GM18499 (cell line): ENCODE measurements at regions not wholly inside any gene's neighbourhood (a gene's known extent, or its start where the extent isn't known, plus 50 kb on each side); places are given as distances from the start of the nearest gene placed in this dataset.
"Not testable (repeated sequence)": the region's sequence is repeated elsewhere in the genome, so short reads cannot be mapped to it uniquely, and the experiment has no call there.

ENCODE experiments used
- ATAC-seq: cut with Tn5 transposase; IDR thresholded peaks from one replicate; pipeline ENCODE4 v1.9.1; 2021; ENCODE audit warnings: moderate number of reproducible peaks; ENCODE audit not compliant: insufficient read depth, unreplicated experiment

DNA sequence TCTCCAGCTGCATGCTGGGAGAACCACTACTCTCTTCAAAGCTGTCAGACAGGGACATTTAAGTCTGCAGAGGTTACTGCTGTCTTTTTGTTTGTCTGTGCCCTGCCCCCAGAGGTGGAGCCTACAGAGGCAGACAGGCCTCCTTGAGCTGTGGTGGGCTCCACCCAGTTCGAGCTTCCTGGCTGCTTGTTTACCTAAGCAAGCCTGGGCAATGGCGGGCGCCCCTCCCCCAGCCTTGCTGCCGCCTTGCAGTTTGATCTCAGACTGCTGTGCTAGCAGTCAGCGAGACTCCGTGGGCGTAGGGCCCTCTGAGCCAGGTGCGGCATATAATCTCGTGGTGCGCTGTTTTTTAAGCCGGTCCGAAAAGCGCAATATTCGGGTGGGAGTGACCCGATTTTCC lies 215.0 kb downstream of the STIM2 start:
- ATAC-seq, result not testable (repeated sequence)

DNA sequence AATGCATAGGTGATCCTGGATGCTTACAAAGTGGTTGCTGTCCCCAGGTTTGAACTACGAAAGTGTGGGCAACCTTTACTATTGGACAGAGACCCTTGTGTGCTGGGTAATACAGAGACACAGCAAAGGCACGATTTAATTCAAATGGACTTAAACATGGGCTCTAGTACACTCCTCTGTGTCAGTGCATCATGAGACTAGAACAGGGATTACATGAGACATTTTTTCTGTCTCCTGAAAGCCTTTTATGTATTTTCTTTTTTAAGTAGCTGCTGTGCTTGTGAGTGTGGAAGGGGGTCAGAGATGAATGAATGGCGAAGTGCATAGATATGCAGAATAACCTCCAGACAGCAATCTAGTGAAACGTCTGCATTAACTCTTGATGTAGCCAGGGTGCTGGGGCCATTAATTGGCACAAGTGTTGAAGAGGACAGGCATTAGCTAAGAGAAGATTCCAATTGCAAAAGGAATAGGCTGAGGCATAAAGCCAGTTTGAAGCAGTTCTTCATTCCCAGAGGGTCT lies 218.4 kb downstream of the STIM2 start:
- ATAC-seq, result no peak

DNA sequence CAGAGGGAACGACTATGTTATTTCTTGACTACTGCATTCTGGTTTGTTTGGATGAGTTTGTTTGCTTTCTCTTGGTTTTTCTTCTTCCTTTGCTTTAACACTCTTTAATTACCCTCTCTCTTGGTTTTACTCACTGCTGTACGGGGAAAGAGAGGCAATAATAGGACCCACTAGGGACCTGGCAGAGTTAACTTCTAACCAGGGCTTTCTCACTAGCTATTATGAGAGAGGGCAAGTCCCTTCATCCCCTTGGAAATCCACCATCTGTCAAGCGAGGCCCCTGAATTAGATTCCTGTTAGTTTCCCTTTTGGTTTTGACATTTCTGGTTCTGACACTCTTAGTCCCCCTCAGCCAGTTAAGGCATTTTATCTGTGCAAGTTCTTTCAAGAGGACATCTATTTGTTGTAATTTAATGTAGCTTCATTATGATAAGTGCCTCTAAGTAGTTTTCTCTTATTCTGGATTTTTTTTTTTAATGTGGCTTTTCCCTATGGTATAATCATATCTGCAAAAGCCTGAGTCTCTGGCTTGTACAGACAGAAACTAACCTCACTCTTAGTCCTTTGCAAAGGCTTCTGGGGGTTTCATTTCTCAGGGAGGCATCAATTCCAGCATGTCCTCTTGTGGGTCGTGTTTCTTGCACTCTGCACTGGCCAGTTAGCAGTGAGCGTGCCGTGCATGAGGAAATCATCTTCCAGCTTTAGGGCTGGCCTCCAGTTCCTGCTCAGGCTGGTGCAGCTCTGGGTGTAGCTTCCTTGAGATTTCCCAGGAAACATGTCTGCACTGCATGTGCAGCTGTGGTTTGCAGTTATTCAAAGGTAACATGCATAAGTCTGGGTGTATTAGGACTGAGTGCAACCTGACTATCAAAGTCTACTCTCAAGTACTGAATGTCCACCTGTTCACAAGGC lies 221.3 kb downstream of the STIM2 start:
- ATAC-seq, result no peak

DNA sequence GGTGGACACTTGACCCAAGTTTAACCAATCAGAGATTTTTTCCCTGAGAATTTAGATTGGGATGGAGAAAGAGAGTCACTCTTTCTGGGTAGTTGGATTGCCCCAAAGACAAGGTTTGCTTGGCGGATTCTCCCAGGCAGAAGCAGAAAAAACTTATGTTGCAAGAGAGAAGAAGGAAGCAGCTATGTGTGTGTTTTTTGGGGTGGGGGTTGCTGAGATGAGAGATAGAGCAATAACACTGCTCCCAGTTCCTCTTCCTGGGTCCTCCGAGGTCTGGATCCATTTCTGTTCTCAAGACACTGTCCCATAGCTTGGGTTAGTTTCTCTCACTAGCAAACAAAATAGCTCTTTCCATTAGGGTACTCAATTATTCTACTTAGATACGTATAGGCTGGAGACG lies 222.1 kb downstream of the STIM2 start:
- ATAC-seq, result no peak

DNA sequence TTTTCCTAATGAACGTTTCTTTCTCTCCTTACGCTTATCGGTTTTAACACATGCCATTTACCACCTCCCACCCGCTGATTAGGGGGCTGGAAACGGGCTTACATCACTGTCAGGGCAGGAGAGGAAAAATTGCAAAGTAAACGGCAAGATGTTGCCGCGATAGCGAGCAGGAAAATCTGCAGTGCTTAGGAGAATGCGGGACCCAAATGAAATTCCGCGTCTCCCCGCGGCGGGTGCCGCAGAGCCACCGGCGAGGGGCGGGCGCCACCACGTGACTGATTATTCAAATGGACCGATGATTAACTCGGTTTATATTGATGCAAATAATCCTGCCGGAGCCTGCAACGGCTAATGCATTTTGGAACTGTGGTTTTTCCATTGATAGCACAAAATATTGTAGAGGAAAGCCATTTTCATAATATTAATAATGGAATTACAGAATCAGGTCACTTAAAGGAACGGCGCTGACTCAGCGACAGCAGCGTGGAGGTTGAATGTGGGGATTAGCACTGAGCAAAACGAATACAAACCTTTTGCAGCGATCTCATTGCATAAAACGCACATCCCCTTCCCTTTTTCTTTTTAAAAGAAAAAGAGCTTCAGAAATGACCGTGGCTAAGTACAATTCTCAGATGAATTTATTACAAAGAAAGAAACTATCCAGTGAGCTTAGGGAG lies 224.2 kb downstream of the STIM2 start:
- no peak for ATAC-seq

DNA sequence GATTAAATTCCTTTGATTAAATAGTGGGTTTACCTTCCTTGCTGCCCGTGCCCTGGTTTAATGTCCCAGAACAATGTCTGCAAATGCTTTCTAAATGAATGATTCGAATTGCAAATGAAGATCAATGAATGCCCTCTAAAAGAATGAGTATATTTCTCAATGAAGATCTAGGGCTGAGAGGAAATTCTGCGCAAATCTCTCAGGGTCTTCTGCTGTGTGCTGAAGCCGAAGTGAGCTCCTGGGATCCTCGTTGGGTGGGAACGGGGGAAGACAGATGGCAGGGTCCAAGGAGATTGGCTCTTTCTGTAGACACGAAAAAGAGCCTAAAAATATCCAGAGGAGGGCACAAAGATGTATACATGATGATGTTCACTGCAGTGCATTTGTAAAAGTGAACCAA lies 224.8 kb downstream of the STIM2 start:
- ATAC-seq, result no peak

DNA sequence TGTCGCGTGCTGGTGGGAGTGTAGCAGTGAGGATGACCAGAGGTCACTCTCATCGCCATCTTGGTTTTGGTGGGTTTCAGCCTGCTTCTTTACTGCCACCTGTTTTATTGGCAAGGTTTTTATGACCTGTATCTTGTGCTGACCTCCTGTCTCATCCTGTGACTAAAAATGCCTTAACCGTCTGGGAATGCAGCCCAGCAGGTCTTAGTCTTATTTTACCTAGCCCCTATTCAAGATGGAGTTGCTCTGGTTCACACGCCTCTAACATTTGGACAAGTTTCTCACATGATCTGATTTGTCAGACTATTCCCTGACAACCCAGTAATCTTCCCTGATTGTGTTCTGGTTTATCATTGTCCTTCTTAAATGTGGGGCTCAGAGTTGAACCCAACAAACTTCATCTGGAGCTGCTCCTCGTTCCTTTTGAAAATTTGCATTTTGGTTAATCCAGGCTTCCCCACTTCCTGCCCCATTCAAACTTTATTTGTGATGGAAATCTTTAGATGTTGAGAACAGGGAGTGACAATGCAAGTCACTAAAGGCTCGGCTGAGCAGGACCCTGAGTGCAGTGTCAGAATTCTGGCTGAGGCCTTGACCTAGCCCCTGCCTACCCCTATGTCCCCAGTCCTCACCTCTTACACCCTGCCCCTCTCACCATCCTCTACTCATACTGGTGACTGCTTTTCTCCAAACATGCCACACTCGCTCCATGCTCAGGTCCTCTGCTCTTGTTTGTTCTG lies 226.8 kb downstream of the STIM2 start:
- no peak for ATAC-seq

DNA sequence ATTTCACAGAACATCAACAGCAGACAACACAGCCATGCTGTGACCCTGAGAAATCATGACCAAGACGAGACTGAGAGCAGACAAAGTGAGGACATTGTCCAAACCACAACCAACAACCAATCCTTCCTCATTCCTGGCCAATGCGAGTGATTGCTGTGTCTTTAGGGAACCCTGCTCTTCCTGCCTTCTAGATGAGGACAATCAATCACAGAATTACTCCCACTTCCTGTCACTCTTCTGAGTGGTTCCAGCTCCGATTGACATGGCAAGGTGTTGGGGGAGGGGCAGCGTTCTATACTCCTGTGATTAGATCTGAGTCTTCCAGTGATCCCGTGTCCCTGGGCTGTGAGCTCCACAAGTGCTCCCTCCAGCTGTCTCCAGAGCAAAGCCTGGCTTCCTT lies 227.8 kb downstream of the STIM2 start:
- ATAC-seq, result no peak

DNA sequence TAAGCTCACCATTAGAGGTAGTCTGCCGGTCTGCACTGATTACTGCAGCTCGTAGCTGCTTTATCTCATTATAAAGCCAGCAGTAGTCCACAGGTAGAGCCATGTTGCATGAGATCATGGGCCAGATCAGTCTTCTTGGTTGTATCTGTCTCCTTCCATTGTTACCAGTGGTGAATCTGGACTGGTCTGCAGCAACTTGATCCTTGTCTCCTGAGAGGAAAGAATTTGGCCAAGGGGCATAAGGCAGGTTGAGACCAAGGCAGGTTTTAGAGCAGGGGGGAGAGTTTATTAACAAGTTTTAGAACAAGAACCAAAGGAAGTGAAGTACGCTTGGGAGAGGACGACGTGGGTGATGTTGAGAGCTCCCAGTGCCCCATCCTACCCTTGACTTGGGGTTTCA lies 228.5 kb downstream of the STIM2 start:
- no peak for ATAC-seq

DNA sequence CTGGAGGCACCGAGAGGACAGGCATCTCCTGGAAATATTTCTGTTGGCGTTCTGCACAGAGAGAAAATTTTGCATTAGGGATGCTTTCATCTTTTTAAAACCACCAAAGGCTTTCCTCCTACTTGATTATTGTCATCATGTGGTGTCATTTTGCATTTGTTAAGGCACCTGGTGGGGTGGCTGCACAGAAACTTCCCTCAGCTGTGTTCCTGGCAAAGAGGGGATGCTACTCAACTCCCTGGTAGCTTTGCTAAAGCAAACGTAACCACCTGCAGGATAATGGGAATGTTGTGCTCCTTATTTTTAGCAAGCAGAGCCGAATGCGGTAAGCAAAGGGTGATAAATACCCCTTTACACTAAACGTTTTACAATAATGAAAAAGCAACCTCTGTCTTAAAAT lies 229.8 kb downstream of the STIM2 start:
- ATAC-seq, result no peak

DNA sequence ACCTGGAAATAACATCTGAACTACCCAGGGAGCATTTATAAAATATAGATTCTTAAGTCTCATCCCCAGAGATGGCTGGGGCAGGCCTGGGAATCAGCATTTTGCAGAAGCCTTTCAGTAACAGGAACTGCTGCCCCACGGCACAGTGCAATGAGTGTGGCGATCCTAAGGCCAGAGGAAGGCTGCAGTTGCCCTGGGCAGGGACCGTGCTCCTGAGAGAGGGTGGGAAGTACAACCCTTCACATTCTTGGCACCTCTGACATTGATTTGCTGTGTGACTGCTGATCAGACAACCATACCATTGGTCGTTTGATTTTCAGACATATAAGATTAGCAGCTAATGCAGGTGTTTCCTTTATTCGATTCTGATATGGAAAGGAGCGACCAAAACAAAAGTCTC lies 233.6 kb downstream of the STIM2 start:
- ATAC-seq, result no peak

DNA sequence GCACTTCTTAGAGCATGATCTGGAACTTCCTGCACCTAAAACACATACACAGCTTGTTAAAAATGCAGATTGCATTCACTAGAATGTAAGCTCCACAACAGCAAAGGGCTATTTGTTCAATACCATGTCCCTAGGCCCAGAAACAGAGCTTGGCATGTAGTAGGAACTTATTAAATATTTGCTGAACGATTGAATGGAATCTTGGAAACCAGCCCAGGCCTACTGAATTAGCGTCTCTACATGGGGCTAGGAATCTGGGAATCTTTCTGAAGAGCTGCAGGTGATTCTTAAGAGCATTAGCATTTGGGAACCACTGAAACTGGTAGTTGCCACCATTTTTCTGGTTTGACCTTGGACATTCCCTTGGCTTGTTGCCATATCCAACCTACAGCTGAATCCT lies 234.1 kb downstream of the STIM2 start:
- ATAC-seq, result no peak

DNA sequence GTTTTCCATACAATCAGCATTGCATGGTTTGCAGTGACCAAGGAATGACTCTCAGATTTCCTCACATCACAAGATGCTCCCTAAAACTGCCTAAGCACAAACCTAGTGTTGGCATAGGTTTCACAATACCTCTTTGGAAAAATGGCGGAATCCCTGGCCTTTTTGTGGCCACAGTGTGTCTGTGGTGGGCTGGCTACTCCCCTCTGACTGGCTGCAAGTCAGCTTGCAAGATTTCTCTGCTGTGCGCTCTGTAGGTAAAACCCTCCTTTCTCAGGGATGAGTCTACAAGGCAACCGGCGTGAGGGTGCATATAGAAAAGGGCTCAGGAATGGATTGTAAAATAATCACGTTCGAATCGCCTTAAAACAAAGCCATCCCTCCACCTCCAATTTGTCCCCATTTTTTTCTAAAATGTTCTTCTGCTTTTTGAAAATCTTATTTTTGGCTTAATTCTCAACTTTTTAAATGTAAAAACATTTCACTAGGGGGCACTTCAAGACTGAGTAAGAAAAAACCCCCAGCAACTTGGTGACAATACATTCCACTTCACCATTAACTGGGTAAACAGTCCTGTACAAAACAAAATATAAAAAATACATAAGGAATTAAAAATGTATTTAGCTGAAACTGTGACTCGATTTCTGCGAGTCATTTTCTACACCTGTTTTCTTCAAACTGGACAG lies 235.6 kb downstream of the STIM2 start:
- no peak for ATAC-seq

DNA sequence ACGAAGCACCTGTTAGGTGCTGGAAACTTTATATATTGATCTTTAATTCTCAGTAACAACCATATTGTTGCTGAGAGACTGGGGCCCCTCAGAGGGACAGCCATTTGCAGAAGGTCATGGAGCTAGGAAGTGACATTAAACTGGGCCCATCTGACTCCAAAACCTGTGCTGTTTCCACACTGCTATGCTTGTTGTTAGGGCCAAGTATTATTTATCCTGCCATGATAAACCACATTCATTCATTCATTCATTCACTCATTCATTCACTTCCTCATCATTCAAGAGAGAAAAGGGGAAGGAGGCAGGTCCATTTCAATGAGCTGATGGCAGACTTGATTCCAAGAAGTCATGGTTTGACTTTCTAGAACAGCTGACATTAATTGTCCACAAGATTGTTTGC lies 237.4 kb downstream of the STIM2 start:
- ATAC-seq, result no peak

DNA sequence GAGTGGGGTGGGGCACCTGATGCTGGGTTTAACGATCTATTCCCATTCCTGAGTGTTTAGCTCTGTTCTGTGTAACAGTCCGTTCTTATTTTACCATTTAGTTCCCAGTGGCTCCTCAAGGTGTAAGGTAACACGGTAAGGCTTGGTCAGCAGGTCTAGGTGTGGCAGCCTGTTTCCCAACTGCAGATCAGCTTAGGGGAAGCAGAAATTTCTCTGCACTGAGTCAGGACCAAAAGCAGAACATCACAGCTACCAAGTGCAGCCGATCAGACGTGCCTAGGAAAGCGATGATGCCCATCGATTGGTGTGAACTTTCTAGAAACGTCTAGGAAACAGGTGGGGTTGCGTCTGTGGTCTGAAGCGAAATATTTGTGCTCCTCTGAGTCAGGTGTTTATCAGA lies 240.1 kb downstream of the STIM2 start:
- no peak for ATAC-seq

DNA sequence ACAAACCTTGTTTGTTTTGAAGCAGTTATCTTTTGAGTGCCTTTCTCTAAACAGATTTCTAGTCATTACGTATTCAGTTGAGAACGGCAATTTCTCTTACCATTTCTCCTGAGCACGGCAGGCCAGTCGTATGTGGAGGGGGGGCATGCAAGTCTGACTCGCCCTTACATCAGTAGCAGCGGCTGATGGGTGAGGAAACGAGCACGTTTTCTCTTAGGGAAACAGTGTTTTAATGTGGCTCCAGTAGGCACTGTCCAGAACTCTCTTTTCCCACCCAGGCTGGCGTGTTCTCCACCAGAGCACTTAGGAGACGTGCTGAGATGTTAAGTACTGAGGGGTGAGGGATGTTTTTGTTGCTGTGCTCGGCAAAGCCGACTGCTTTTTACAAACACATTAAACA lies 240.5 kb downstream of the STIM2 start:
- ATAC-seq, result no peak

DNA sequence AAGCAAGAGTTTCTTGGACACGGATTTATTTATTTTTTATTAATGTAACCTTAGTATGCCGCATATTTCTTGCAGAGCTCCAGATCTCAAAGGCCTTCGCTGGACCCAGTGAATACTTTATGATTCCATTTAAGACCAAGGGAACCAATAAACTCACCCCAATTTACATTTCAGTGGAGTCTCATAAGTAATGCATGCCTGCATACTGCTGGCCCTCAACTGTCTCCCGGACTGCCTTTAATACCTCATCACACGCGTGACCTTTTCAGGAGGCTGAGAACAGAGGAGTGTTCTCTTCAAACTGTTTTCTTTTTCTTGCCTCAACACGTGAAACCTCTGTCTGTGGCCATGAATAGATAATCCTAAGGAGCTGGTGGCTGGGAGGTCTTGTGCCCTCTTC lies 240.9 kb downstream of the STIM2 start:
- no peak for ATAC-seq

DNA sequence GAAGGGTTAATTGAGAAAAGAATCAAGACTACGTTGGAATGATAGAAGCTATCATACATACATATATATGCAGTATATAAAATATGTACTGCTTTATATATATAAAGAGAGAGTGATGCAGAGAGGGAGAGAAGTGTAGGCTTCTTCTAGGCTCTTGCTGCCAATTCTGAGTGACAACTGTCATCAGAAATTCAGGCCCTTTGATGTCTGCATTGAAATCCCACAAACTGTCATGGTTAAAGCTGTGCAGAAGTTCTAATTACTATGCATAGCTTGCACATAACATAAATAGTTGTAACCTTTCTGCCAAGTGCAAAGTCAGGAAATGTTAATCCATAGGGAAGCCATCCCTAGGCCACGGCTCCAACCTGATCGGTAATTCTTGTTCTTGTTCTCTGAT lies 251.0 kb downstream of the STIM2 start:
- no peak for ATAC-seq

DNA sequence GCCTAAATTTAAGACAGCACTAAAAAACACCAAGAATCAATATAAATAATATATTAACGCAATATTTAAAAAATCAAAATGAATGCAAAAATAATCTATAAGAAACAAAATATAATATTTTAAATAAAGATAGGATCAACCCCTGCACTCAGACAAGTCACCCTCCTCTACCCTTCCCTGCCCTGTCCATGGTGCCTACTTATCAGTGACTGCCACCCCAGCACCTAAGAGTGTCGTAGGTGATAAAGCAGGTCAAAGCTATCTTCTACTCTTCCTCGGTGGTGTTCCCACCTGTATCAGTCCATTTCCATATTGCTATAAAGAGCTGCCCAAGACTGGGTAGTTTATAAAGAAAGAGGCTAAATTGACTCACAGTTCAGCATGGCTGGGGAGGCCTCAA lies 251.9 kb downstream of the STIM2 start:
- ATAC-seq, result no peak

DNA sequence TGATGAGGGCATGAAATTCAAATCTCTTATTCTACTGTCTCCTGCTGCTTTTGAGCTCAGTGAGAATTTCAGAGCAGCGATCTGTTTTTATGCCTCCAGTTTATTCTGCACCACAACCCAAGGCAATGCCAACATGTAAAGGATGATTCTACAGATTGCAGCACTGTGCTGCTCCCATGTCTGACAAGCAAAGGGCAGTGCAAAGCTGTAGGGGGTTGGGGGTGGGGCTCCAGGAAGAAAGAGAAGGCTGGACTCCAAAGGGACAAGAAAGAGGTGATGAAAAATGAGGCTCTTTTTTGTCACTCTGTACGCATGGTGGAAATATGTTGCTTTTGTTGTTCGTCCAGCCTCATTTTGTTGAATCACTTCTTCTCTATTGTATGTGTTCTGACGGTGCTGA lies 254.6 kb downstream of the STIM2 start:
- ATAC-seq, result no peak
